ENCODE measurements at regions not wholly inside any gene's neighbourhood (a gene's known extent, or its start where the extent isn't known, plus 50 kb on each side); places are given as distances from the start of the nearest gene placed in this dataset.

DNA sequence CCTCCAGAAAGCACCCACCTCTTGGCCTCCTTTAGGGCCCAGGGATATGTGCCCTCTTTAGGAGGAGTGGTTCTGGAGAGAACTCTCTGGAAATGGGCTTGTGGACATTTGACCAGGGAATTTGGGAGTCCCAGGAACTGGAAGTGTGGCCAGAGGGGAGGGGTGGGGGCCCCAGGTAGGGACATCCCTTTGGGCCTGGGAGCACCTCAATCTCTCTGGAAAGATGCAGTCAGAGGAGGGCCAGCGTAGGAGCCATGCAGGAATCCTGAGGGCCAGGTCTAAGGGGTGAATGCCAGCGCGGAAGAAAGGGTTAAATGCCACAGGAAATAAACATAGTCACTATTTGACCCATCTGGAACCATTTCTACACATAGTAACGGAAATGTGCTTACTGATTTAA is 50.3 kb upstream of the ITGA11 start:
- H3K27ac Mint-ChIP-seq: no peak overlapping the region
- no peaks in the 10 kb centered on the region for H3K9me3 Mint-ChIP-seq
- no peak for DNase-seq
- H3K4me3 Mint-ChIP-seq: no peak overlapping the region
- no peaks in the 10 kb centered on the region for H3K36me3 Mint-ChIP-seq
- H3K27me3 Mint-ChIP-seq: peaks cover 31 to 38% of the 10 kb centered on the region in 2 donors
- no peak for ATAC-seq (replicated peaks)
- no peaks in the 10 kb centered on the region for H3K4me1 Mint-ChIP-seq

DNA sequence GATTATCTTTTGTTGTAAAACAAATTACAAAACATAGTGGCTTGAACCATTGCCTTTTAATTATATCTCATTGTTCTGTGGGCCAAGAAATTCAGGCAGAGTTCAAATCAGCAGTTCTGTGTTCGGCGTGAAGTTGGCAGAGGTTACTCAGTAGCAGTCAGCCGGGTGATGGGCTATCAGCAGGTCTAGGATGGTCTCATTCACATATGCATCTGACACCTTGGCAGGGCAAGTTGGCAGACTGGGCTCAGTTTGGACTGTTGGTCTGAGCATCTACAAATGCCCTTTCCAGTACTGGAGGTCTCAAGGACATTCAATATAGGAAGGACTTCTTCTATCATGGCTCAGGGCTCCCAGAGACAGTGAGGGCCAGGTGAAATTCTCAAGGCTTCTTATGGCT is 51.2 kb upstream of the ITGA11 start:
- Mint-ChIP-seq H3K9me3 (peaks cover 1 to 3% of the 10 kb centered on the region in 2 donors), H3K27me3 (peaks cover 36 to 42% of the 10 kb centered on the region in 2 donors), H3K4me1 (no peaks in the 10 kb centered on the region), H3K4me3 (no peak overlapping the region), H3K27ac (no peak overlapping the region), H3K36me3 (no peaks in the 10 kb centered on the region)
- ATAC-seq (replicated peaks) (no peak), DNase-seq (no peak)

DNA sequence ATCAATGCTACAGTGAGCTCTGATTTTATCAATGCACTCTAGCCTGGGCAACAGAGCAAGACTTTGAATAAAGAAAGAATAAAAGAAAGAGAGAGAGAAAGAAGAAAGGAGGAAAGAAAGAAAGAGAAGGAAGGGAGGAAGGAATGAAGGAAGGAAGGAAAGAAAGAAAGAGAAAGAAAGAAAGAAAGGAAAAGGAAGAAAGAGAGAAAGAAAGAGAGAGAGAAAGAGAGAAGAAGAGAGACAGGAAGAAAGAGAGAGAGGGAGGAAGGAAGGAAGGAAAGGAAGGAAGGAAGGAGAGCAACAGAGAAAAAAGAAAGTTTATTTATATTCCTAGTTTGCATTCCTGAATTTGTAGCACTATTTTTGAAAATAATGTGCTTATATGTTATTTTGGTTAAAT is 52.3 kb upstream of the ITGA11 start:
- no peaks in the 10 kb centered on the region for H3K4me1 Mint-ChIP-seq
- no peak overlapping the region for H3K27ac Mint-ChIP-seq
- peaks cover 37 to 41% of the 10 kb centered on the region in 2 donors for H3K27me3 Mint-ChIP-seq
- no peak overlapping the region for H3K4me3 Mint-ChIP-seq
- peaks cover 1 to 3% of the 10 kb centered on the region in 2 donors for H3K9me3 Mint-ChIP-seq
- DNase-seq (no peak), ATAC-seq (replicated peaks) (no peak)
- H3K36me3 Mint-ChIP-seq: no peaks in the 10 kb centered on the region

DNA sequence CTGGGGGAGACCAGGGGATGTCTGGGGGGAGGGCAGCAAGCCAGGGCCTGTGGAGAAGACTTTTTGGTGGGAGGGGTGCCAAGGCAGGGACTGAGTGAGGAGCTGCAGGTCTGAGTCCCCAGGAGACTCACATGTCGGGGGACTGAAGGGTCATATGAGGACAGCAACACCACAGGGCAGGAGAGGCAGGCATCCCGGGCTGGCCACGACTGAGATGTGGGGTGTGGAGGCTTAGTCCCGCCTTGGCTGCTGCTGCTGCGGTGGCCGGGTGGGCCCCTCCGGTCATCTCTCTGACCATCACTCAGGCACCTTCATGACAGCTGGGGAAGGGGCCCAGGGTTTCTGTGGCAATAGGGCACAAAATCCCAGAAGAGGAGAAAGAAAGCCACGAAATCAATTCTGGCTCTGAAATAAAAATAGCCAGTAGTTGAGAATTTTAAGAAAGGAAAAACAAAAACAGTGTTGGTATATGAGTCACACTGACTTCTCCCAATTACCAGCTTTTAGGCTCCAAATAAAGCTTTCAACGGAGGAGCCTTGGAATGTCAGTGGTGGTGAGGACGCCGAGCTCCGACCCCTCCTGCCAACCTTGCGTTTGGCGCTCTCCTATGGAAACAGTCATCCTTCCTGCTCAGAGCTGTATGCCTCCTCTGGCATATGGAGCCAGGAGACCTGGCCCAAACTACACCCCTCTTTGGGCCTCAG is 52.9 kb upstream of the ITGA11 start:
- ATAC-seq (replicated peaks): no peak
- H3K4me3 Mint-ChIP-seq: no peak overlapping the region
- peaks cover 1 to 3% of the 10 kb centered on the region in 2 donors for H3K9me3 Mint-ChIP-seq
- peaks cover 37 to 41% of the 10 kb centered on the region in 2 donors for H3K27me3 Mint-ChIP-seq
- no peaks in the 10 kb centered on the region for H3K4me1 Mint-ChIP-seq
- H3K36me3 Mint-ChIP-seq: no peaks in the 10 kb centered on the region
- H3K27ac Mint-ChIP-seq: no peak overlapping the region
- no peak for DNase-seq

DNA sequence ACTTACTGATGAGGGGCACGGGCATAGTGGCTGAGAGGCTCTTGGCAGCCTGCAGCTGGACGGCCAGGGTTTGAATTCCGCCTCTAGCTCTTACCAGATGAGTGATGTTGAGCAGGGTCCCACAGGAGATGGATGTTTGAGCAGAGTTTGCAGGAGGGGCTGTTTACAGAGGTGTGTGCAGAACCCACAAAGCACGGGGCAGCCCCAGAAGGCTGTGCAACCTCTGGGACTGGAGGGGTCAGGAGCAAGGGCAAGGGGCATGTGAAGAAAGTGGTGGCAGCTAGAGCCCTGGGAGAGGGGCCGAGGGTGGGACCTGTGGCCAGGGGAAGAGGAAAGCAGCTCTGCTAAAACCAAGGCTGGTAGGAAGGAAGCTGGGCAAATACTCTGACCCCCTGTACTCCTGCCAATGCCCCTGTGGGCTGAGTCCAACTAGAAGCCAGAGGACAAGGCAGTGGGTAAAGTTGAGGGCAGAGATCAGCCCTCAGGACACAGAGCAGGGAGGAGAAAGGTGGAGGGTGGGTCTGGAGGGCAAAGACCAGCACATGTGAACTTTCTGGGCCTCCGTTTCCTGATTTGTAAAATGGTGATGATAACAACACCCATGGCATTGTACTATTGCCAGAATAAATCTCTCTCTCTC is 53.9 kb upstream of the ITGA11 start:
- H3K27me3 Mint-ChIP-seq: peaks cover 36 to 43% of the 10 kb centered on the region in 2 donors
- no peaks in the 10 kb centered on the region for H3K36me3 Mint-ChIP-seq
- no peak overlapping the region for H3K4me3 Mint-ChIP-seq
- no peak overlapping the region for H3K27ac Mint-ChIP-seq
- no peaks in the 10 kb centered on the region for H3K4me1 Mint-ChIP-seq
- ATAC-seq (replicated peaks): no peak
- peaks cover 1 to 3% of the 10 kb centered on the region in 2 donors for H3K9me3 Mint-ChIP-seq
- DNase-seq: no peak

DNA sequence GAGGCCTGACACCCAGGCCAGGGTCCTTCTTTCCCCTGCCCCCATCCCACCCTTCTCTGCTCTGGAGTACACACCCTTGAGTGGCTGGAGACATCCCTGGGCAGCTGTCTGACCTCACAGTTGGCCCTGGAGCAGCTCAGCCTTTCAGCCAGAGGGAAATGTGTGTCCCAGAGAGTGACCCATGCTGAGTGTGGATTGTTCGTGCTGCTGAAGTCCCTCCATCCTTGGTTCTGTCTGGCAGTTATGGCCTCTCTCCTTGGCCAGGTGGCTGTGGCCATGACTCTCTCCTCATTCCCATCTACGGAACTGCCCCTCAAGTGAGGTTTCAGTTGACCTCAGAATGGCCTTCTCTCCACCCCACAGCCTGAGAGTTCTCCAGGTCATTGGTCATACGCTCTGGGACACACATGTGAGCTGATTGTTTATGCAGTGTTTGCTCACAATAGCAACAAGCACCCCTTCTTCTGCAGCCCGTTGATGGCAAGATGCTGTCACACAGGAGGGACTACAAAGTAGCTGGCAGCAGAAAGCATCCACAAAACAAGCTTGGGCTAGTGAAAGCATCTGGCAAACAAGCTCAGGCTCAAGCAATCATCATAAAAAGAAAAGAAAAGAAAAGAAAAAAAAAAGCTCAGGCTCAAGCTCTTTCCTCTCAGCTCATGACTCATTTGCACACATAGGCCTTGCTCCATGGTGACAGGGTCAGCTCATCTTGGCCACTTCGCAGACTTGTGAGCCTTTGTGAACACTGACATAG is 55.3 kb upstream of the ITGA11 start:
- DNase-seq (no peak), ATAC-seq (replicated peaks) (no peak)
- H3K4me1 Mint-ChIP-seq: no peaks in the 10 kb centered on the region
- peaks cover 1 to 3% of the 10 kb centered on the region in 2 donors for H3K9me3 Mint-ChIP-seq
- no peak overlapping the region for H3K27ac Mint-ChIP-seq
- no peak overlapping the region for H3K4me3 Mint-ChIP-seq
- H3K36me3 Mint-ChIP-seq: no peaks in the 10 kb centered on the region
- peaks cover 38 to 46% of the 10 kb centered on the region in 2 donors for H3K27me3 Mint-ChIP-seq

DNA sequence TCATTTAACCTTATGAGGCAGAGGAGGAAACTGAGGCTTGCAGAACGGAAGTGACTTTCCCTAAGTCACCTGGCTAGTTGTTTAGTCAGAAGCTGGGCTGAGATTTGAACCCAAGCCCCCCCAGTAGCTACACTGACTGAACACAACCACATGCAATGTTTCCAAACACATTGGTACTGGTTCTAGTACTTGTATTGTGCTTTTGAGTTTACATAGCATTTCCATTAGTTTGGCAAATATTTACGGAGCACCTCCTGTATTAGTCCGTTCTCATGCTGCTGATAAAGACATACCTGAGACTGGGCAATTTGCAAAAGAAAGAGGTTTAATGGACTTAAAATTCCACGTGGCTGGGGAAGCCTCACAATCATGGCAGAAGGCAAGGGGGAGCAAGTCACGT is 56.3 kb upstream of the ITGA11 start:
- peaks cover 1 to 3% of the 10 kb centered on the region in 2 donors for H3K9me3 Mint-ChIP-seq
- DNase-seq: no peak
- H3K36me3 Mint-ChIP-seq: no peaks in the 10 kb centered on the region
- H3K27ac Mint-ChIP-seq: no peak overlapping the region
- H3K27me3 Mint-ChIP-seq: peaks cover 41 to 46% of the 10 kb centered on the region in 2 donors
- no peaks in the 10 kb centered on the region for H3K4me1 Mint-ChIP-seq
- ATAC-seq (replicated peaks): no peak
- H3K4me3 Mint-ChIP-seq: no peak overlapping the region

DNA sequence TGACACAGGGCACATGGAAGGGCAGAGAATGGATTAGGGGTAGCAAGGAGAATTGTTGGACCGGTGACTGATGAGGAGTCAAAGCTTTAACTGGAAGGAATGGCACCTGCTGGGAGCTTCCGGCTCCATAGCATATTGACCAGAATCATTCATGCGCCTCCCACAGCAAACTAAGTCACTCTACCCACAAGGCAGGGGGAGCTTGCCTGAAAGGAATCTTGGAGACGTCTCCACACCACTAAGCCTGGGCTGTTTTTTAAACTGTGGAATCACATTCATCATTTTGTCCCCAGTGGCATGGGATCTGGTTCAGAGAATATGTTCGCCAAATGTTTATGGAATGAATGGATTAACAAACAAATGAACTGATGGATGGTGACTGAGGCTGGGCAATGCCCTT is 57.0 kb upstream of the ITGA11 start:
- H3K9me3 Mint-ChIP-seq: peaks cover 1 to 3% of the 10 kb centered on the region in 2 donors
- no peak overlapping the region for H3K4me3 Mint-ChIP-seq
- no peak overlapping the region for H3K27ac Mint-ChIP-seq
- ATAC-seq (replicated peaks): no peak
- H3K4me1 Mint-ChIP-seq: no peaks in the 10 kb centered on the region
- H3K27me3 Mint-ChIP-seq: peaks cover 42 to 44% of the 10 kb centered on the region in 2 donors
- no peak for DNase-seq
- H3K36me3 Mint-ChIP-seq: no peaks in the 10 kb centered on the region

DNA sequence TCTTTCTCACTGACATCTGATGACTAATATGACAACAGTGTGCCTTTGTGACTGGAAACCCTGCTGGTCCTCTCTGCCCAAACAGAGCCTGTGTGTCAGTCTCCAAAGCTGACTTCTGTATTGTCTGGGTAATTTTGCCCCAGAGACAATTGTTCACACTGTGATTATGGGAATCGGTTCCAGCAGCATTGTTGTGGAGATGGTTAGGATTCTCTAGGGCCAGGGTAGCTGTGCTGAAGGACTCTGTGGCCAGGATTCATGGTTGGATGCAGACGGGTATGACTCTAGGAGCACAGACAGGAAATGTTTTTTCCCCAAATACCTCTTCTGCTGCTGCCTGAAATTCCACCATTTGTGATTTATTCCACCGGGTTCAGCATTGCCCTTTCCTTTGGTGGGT is 57.5 kb upstream of the ITGA11 start:
- ATAC-seq (replicated peaks) (no peak), DNase-seq (no peak)
- Mint-ChIP-seq H3K9me3 (peaks cover 1 to 3% of the 10 kb centered on the region in 2 donors), H3K27ac (no peak overlapping the region), H3K36me3 (no peaks in the 10 kb centered on the region), H3K4me3 (no peak overlapping the region), H3K27me3 (peaks cover 40 to 42% of the 10 kb centered on the region in 2 donors), H3K4me1 (no peaks in the 10 kb centered on the region)

DNA sequence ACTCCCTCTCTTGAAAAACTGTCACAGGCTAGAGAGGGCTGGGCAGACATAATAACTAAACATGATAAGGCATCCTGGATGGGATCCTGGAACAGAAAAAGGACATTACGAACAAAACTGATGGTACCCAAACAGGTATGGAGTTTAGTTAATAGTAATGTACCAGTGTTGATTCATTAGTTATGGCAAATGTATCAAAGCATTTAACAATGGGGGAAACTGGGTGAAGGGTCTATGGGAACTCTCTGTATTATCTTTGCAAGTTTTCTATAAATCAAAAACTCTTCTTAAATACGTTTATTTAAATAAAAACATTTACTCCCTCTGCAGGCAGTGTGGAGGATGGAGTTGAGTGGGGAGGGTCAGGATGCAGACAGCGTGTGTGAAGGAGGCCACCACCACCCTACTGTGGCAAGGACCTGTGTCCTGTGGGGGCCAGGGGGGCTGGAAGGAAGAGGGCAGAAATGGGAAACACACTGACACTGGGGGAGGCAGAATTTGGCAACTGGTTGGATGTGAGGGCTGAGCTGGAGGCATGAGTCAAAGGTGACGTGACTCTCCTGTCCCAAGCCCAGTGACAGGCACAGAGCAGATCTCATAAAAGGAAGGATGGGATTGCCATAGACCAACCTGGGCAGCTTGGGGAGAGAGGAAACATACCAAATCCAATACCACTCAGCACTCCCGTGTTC is 59.6 kb upstream of the ITGA11 start:
- Mint-ChIP-seq H3K4me3 (no peak overlapping the region), H3K36me3 (no peaks in the 10 kb centered on the region), H3K4me1 (no peaks in the 10 kb centered on the region), H3K27ac (no peak overlapping the region), H3K9me3 (peaks cover 1 to 3% of the 10 kb centered on the region in 2 donors), H3K27me3 (peaks cover 23 to 34% of the 10 kb centered on the region in 2 donors)
- no peak for ATAC-seq (replicated peaks)
- DNase-seq: no peak

DNA sequence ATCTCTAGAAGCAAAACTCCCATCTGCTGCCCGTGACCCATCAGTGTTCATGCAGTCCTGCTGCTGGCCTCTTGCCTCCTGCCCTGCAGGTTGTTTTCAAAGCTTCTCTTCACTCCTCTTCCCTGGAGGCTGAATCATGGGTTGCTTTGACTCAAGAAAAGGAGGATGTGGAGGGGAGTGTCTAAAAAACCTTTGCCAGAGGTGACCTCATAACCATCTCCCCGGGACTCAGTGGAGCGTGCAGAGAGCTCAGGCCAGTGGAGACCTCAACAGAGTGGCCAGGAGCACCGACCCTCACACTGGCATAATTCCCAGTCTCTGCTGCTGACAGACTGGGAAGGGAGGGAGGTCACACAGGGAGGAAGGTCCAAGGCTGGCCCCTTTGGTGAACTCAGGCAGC is 60.9 kb upstream of the ITGA11 start:
- no peak overlapping the region for H3K4me3 Mint-ChIP-seq
- H3K36me3 Mint-ChIP-seq: no peaks in the 10 kb centered on the region
- H3K27ac Mint-ChIP-seq: no peak overlapping the region
- peaks cover 23 to 30% of the 10 kb centered on the region in 2 donors for H3K27me3 Mint-ChIP-seq
- ATAC-seq (replicated peaks) (no peak), DNase-seq (no peak)
- peaks cover 1 to 3% of the 10 kb centered on the region in 2 donors for H3K9me3 Mint-ChIP-seq
- H3K4me1 Mint-ChIP-seq: no peaks in the 10 kb centered on the region

DNA sequence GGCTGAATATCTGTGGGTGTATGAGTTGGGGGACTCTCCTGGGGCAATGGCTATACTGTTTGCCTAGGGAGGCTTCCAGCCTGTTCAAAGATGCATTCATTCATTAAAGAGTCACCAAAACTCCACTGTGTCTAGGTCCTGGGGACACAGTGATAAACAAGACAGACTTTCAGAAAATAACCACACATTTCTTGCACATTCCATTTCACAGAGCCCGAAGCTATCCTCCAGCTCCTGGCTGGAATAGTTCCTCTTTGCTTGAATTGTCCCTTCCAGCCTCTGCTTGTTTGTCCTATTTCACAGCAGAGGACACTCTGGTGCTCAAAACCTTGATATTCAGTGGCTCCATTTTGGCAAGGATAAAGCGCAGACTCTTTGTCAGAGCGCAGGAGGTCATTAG is 61.7 kb upstream of the ITGA11 start:
- Mint-ChIP-seq H3K36me3 (no peaks in the 10 kb centered on the region), H3K4me3 (no peak overlapping the region), H3K27me3 (peaks cover 15 to 23% of the 10 kb centered on the region in 2 donors), H3K4me1 (no peaks in the 10 kb centered on the region), H3K27ac (no peak overlapping the region), H3K9me3 (no peaks in the 10 kb centered on the region)
- ATAC-seq (replicated peaks) (no peak), DNase-seq (no peak)

DNA sequence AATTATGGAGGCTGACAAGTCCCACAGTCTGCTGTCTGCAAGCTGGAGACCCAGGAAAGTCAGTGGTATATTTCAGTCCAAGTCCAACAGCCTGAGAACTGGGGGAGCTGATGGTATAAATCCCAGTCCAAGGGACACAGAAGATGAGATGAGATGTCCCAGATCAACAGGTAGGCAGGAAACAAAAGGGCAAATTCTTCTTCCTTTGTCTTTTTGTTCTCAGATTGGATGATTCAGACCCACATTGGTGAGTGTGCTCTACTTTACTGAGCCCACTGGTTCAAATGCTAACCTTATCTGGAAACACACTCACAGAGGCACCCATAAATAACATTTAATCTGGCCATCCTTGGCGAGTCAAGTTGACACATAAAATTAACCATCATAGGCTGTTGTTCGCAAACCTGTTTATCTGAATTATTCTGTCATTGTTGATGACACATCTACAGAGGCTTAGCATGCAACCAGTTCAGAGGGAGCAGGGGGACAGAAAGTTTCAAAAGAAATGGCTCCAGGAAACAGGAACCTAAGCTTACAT is 62.7 kb upstream of the ITGA11 start:
- H3K36me3 Mint-ChIP-seq: no peaks in the 10 kb centered on the region
- no peaks in the 10 kb centered on the region for H3K9me3 Mint-ChIP-seq
- H3K27me3 Mint-ChIP-seq: peaks cover 12 to 19% of the 10 kb centered on the region in 2 donors
- H3K27ac Mint-ChIP-seq: no peak overlapping the region
- no peak overlapping the region for H3K4me3 Mint-ChIP-seq
- ATAC-seq (replicated peaks) (no peak), DNase-seq (no peak)
- H3K4me1 Mint-ChIP-seq: no peaks in the 10 kb centered on the region
